ENCODE measurements at regions not wholly inside any gene's neighbourhood (a gene's known extent, or its start where the extent isn't known, plus 50 kb on each side); places are given as distances from the start of the nearest gene placed in this dataset. TPM values are rescaled to one million over a fixed set of nuclear protein-coding genes. Genes with fewer than 3 reads are reported as not detected.

Small RNA genes lying in the stretch of these regions (small RNA-seq; reads per million reads assigned to genes)
- gene AL512324.1 (not detected), gene MIR3156-1 (not detected), gene RNU6-1207P (not detected)

Measured in urinary bladder (tissue), 1 donor.